Stimulated activated naive B cell treated with anti-CD40 and anti-IgM and Interleukin-4, amounts not matched to agents 10 μg/mL and 1 μg/mL and 100 μg/mL, for 72 hours (primary cell): ENCODE measurements at regions not wholly inside any gene's neighbourhood (a gene's known extent, or its start where the extent isn't known, plus 50 kb on each side); places are given as distances from the start of the nearest gene placed in this dataset.

Experiments used
- ATAC-seq, 2 donors: fragments of 150-1000 bp; cut with Tn5 transposase; replicated peaks; 2 replicates each; pipeline ENCODE4 v1.10.0; 2021; ENCODE audit warnings: moderate library complexity in 1 of 2
- DNase-seq: peaks from one replicate; pipeline ENCODE4 v3.0.0; 2021
- H3K27ac Mint-ChIP-seq: one replicate; pipeline ENCODE4 v1.8.0; 2022; ENCODE audit warnings: mild to moderate bottlenecking, mixed read lengths
- H3K27me3 Mint-ChIP-seq, 2 donors: one replicate each; pipeline ENCODE4 v1.8.0; 2022; ENCODE audit warnings: mixed read lengths in 2 of 2
- H3K36me3 Mint-ChIP-seq, 2 donors: one replicate each; pipeline ENCODE4 v1.8.0; 2022; ENCODE audit warnings: mixed read lengths in 2 of 2, mild to moderate bottlenecking in 1 of 2
- H3K4me1 Mint-ChIP-seq, 2 donors: one replicate each; pipeline ENCODE4 v1.8.0; 2022; ENCODE audit warnings: mixed read lengths in 2 of 2, mild to moderate bottlenecking in 1 of 2
- H3K4me3 Mint-ChIP-seq, 2 donors: one replicate each; pipeline ENCODE4 v1.8.0; 2022; ENCODE audit warnings: mild to moderate bottlenecking in 2 of 2, mixed read lengths in 2 of 2, moderate library complexity in 1 of 2
- H3K9me3 Mint-ChIP-seq, 2 donors: one replicate each; pipeline ENCODE4 v1.8.0; 2022; ENCODE audit warnings: mixed read lengths in 2 of 2, mild to moderate bottlenecking in 1 of 2

DNA sequence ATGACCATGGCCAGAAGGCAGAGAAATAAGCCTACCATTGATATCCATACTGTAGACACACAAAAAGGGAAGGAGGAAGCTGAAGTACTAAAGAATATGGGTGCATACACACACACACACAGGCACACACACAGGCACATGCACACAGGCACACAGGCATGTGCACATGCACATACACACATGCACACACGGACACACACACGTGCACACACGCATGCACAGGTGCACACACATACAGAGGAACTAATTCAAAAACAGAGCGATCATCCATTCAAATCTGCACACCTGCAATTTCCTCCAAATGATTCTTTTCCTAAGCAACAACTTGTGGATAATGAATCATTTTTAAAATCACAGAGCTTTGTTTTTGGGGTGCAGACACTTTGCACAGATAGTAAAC is 166.7 kb upstream of the ADARB2 start:
- Mint-ChIP-seq H3K4me3 (no peak overlapping the region), H3K9me3 (peaks cover 0 to 2% of the 10 kb centered on the region in 2 donors), H3K27me3 (peaks cover 8 to 11% of the 10 kb centered on the region in 2 donors), H3K4me1 (no peaks in the 10 kb centered on the region), H3K27ac (no peak overlapping the region), H3K36me3 (no peaks in the 10 kb centered on the region)
- ATAC-seq (no peak), DNase-seq (no peak)

DNA sequence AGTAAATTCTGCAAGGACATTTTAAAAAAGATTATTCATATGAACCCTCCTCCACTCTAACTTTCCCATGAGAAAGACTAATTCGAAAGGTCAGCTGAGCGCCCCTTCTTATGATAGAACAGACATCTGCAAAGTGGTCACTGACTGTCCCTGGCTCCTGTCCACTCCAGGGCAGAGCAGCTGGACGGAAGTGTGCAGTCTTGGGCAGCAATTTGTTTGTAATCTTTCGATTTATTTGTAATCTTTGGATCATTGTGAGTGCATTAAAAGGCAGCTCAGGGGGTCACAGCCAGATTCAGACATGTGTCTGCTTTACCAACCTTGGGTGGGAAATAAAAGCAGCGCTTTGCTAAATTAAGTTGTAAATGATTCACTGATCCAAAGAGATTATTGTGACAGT is 158.8 kb upstream of the ADARB2 start:
- DNase-seq (no peak), ATAC-seq (no peak)
- peaks cover 6 to 9% of the 10 kb centered on the region in 2 donors for H3K27me3 Mint-ChIP-seq
- H3K4me3 Mint-ChIP-seq, result no peak overlapping the region
- no peak overlapping the region for H3K27ac Mint-ChIP-seq
- no peaks in the 10 kb centered on the region for H3K9me3 Mint-ChIP-seq
- no peaks in the 10 kb centered on the region for H3K36me3 Mint-ChIP-seq
- H3K4me1 Mint-ChIP-seq, result no peaks in the 10 kb centered on the region

DNA sequence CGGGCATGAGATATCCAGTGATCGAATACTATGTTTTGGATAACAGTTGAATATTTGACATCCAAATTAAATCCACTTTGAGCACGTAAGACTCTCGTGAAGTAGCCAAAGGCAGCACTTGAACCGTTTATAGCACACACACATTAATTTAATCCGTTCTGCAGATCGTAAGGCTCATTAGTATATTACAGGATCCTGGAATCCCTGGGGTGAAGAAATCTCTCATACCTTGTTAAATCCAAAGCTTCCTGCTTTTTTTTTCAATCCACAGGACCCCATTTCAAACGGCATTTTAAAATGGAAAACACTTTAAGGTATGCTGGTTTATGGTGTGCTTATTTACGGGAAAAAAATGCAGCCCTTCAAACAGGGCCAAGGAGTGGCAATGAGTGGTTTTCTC is 158.4 kb upstream of the ADARB2 start:
- no peak overlapping the region for H3K27ac Mint-ChIP-seq
- peaks cover 6 to 9% of the 10 kb centered on the region in 2 donors for H3K27me3 Mint-ChIP-seq
- ATAC-seq (no peak), DNase-seq (no peak)
- H3K4me3 Mint-ChIP-seq, result no peak overlapping the region
- H3K4me1 Mint-ChIP-seq, result no peaks in the 10 kb centered on the region
- no peaks in the 10 kb centered on the region for H3K36me3 Mint-ChIP-seq
- H3K9me3 Mint-ChIP-seq, result no peaks in the 10 kb centered on the region

DNA sequence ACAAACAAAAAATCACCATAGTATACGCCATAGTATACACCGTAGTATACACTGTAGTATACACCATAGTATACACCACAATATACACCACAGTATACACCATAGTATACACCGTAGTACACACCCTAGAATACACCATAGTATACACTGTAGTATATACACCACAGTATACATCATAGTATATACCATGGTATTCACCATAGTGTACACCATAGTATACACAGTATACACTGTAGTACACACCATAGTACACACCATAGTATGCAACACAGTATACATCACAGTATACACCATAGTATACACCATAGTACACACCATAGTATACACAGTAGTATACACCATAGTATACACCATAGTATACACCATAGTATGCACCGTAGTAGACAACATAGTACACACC is 157.6 kb upstream of the ADARB2 start:
- Mint-ChIP-seq H3K27ac (no peak overlapping the region), H3K36me3 (no peaks in the 10 kb centered on the region), H3K9me3 (no peaks in the 10 kb centered on the region), H3K4me3 (no peak overlapping the region), H3K27me3 (peaks cover 6 to 9% of the 10 kb centered on the region in 2 donors), H3K4me1 (no peaks in the 10 kb centered on the region)
- no peak for DNase-seq
- no peak for ATAC-seq

DNA sequence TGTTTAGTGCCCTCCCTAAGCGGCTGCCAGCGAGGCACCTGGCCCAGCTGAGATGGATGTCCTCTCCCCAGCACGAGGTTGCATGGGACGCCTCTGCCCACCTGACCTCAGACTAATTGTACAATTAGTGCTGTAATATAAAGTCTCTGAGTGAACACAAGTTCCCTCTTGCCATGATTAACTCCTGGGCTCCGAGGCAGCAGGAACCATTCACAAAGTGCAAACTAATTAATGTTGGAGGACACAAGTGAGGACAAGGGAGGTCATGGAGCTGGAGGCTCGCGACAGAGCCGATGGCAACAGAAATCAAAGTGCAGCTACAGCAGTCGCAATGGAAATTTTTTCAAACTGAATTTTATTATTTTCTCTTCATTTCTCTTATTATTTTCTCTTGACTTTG is 156.6 kb upstream of the ADARB2 start:
- DNase-seq (no peak), ATAC-seq (no peak)
- Mint-ChIP-seq H3K27me3 (peaks cover 6 to 9% of the 10 kb centered on the region in 2 donors), H3K4me3 (no peak overlapping the region), H3K9me3 (no peaks in the 10 kb centered on the region), H3K4me1 (no peaks in the 10 kb centered on the region), H3K36me3 (no peaks in the 10 kb centered on the region), H3K27ac (no peak overlapping the region)

DNA sequence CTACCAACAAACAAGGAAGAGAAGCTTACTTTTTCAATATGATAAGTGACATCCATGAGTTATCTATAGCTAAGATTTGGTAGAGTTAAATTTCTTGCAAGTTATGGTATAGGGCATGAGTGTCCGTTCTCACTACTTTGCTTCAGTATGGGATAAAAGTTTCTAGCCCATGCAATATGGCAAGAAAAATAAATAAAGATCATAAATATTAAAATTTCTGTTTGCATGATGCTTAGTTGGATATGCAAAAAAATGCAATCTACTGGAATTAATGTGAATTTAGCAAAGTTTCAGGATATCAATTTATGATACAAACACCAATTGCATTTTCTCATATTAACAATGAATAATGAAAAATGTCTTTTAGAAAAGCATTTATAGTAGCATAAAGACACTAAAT is 148.7 kb upstream of the ADARB2 start:
- no peaks in the 10 kb centered on the region for H3K4me1 Mint-ChIP-seq
- H3K36me3 Mint-ChIP-seq, result peaks cover 0 to 4% of the 10 kb centered on the region in 2 donors
- no peak for DNase-seq
- peaks cover 1 to 12% of the 10 kb centered on the region in 2 donors for H3K9me3 Mint-ChIP-seq
- H3K27me3 Mint-ChIP-seq, result peaks cover 8 to 14% of the 10 kb centered on the region in 2 donors
- ATAC-seq, result no peak
- no peak overlapping the region for H3K4me3 Mint-ChIP-seq
- H3K27ac Mint-ChIP-seq, result no peak overlapping the region

DNA sequence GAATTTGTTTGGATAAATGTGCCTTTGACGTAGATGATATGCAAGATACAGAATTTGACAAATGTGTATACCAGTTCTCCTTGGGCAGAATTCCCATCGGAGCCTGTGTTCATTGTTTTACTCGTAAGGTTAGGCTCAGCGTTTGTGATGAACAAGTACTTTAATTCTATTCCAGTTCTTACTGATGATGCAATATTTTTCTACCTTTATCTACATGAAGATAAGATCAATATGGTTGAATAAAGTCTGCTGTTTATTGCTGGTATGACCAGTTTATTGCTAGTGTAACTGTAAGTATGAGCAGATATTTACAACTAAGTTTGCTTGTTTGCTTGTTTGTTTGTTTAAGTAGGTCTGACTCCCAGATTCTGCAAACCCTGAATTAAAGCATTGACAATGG is 145.4 kb upstream of the ADARB2 start:
- Mint-ChIP-seq H3K27me3 (peaks cover 14% of the 10 kb centered on the region in 2 donors), H3K4me3 (no peak overlapping the region), H3K4me1 (no peaks in the 10 kb centered on the region), H3K9me3 (peaks cover 1 to 4% of the 10 kb centered on the region in 2 donors), H3K36me3 (peaks cover 0 to 4% of the 10 kb centered on the region in 2 donors), H3K27ac (no peak overlapping the region)
- no peak for DNase-seq
- no peak for ATAC-seq

DNA sequence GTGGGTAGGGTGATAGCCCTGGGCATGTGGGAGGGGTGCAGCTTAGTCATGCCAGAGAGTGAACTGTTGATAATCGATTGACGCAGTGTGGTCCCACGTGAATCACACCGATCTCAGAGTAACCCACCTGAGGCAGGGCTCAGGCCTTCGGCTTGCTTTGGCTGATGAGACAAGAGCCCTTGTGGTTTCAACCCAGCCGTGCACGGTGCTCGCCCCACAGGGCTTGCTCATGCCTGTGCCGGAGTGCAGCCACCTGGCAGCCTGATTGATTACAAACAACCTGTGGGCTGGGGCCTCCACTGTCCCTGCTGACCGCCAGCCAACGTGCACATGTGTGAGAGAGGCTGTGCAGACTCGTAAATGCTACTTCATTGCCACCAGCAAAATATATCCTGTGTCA is 144.9 kb upstream of the ADARB2 start:
- DNase-seq (no peak), ATAC-seq (no peak)
- no peaks in the 10 kb centered on the region for H3K4me1 Mint-ChIP-seq
- no peak overlapping the region for H3K27ac Mint-ChIP-seq
- H3K9me3 Mint-ChIP-seq, result peaks cover 1 to 4% of the 10 kb centered on the region in 2 donors
- H3K4me3 Mint-ChIP-seq, result no peak overlapping the region
- H3K27me3 Mint-ChIP-seq, result peaks cover 14% of the 10 kb centered on the region in 2 donors
- H3K36me3 Mint-ChIP-seq, result peaks cover 0 to 4% of the 10 kb centered on the region in 2 donors

DNA sequence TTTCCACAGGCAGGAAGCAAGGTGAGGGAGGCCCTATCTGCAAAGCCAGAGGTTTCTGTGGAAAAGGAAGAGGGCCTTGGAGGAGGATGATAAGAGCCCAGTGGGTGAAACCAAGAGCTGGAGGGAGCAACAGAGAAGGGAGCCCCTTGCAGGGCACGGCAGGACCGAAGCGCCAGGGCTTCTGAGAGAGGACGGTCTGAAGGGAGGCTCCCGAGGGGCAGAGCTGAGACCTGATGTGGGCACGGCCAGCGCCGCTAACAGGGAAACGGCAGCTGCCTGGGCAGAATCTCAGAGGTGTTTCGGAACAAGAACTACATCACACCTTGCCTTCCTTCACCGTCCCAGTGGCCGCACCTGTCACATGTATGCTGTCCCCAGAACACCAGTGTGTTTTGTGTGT is 144.3 kb upstream of the ADARB2 start:
- ATAC-seq, result no peak
- no peak for DNase-seq
- Mint-ChIP-seq H3K9me3 (peaks cover 1 to 4% of the 10 kb centered on the region in 2 donors), H3K4me3 (no peak overlapping the region), H3K27me3 (peaks cover 14% of the 10 kb centered on the region in 2 donors), H3K4me1 (no peaks in the 10 kb centered on the region), H3K36me3 (peaks cover 0 to 4% of the 10 kb centered on the region in 2 donors), H3K27ac (no peak overlapping the region)

DNA sequence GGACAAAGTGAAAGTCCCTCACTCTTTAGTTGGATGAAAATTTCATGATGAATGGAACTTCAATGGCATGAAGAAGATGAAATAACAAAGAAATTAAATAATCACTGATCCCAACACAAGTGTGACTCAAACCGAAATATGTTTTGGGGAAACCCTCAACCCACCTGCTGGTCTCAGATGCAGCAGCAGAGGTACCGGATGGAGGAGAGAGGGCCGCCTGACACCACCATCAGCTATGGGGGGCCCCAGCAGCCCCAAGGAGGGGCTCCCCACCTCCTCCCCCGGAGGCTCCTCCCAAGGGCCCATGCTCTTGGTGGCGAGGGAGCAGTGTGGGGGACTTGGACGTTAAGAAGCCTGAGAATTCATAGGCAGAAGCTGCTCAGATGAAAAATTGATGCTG is 137.2 kb upstream of the ADARB2 start:
- Mint-ChIP-seq H3K4me1 (no peaks in the 10 kb centered on the region), H3K4me3 (no peak overlapping the region), H3K27ac (no peak overlapping the region), H3K36me3 (no peaks in the 10 kb centered on the region), H3K9me3 (peaks cover 0 to 2% of the 10 kb centered on the region in 2 donors), H3K27me3 (peaks cover 14 to 15% of the 10 kb centered on the region in 2 donors)
- no peak for DNase-seq
- ATAC-seq, result peak in 1 of 2 donors; percentile 50

DNA sequence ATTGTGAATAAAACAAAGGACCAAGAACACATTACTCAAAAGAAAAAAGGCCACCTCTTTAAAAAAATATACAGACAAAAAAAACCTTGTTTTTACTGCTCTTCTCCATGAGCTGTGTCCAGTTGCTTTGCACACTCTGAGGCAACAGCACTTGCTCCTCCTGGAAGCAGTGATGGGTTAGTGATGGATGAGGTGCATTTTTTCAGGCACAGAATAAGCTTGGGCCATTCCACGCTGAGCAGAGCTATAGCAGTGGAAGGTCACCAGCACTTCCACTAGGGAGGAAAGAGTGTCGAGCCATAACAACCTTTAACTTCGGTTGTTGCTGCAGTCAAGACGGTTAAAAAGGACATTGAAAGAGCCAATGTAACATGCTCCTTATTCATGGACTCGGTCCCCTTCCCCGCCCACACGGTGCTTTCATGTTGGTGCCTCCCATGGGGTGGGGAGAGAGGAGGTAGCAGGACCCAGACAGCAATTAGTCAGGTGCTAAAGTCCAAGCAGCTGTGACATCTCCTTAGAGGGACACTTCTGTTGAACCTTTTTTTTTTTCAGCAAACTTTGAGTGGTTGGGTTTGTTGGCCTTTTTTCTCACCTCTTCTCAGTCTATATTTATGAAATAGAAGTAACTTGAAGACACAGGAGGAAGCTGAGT is 136.5 kb upstream of the ADARB2 start:
- Mint-ChIP-seq H3K27ac (no peak overlapping the region), H3K9me3 (peaks cover 0 to 2% of the 10 kb centered on the region in 2 donors), H3K4me1 (no peaks in the 10 kb centered on the region), H3K36me3 (no peaks in the 10 kb centered on the region), H3K4me3 (no peak overlapping the region), H3K27me3 (peaks cover 20 to 22% of the 10 kb centered on the region in 2 donors)
- DNase-seq (no peak), ATAC-seq (no peak)

DNA sequence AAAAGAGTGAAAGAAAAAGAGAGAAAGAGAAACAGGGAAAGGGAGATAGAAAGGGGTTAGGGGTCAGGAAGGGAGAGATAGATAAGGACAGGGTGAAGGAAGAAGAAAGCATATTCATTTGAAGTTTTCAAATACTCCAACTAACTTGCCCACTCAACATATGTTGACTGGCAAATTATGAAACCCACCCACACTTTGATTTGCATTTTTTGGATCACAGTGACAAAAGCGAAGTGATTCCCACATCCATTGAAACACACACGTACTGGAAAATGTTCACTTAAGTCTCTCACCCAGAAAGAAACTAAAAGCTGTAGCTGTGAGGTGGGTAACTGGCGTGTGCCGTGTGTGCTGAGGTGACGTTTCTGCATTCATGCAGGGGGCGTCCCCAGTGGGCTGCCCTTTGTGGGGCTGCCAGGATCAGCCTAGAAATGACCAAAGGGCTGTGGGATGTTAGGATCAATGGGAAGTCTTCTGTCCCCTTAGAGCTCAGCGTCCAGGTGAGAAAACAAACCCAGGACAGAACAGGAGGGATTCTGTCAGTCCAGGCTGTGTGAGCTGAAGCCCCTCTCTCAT is 134.9 kb upstream of the ADARB2 start:
- peaks cover 25 to 27% of the 10 kb centered on the region in 2 donors for H3K27me3 Mint-ChIP-seq
- H3K36me3 Mint-ChIP-seq, result no peaks in the 10 kb centered on the region
- no peaks in the 10 kb centered on the region for H3K4me1 Mint-ChIP-seq
- H3K9me3 Mint-ChIP-seq, result peaks cover 0 to 2% of the 10 kb centered on the region in 2 donors
- ATAC-seq (no peak), DNase-seq (no peak)
- no peak overlapping the region for H3K27ac Mint-ChIP-seq
- H3K4me3 Mint-ChIP-seq, result no peak overlapping the region

DNA sequence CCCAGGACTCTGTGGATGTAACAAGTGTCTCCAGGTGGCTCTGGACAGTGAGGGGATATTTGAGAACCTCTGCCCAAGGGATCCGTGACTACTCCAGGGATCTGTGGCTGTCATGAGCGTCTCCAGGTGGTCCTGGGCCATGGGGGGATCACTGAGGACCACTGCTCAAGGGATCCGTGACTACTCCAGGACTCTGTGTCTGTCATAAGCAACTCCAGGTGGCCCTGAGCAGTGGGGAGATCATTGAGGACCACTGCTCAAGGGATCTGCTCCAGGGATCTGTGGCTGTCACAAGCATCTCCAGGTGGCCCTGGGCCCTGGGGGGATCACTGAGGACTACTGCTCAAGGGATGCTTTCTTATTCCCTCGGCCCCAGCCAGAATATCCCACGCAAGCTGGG is 133.2 kb upstream of the ADARB2 start:
- no peak overlapping the region for H3K4me3 Mint-ChIP-seq
- H3K27me3 Mint-ChIP-seq, result peaks cover 25 to 27% of the 10 kb centered on the region in 2 donors
- ATAC-seq, result no peak
- no peak for DNase-seq
- no peaks in the 10 kb centered on the region for H3K4me1 Mint-ChIP-seq
- H3K9me3 Mint-ChIP-seq, result no peaks in the 10 kb centered on the region
- H3K27ac Mint-ChIP-seq, result no peak overlapping the region
- no peaks in the 10 kb centered on the region for H3K36me3 Mint-ChIP-seq

DNA sequence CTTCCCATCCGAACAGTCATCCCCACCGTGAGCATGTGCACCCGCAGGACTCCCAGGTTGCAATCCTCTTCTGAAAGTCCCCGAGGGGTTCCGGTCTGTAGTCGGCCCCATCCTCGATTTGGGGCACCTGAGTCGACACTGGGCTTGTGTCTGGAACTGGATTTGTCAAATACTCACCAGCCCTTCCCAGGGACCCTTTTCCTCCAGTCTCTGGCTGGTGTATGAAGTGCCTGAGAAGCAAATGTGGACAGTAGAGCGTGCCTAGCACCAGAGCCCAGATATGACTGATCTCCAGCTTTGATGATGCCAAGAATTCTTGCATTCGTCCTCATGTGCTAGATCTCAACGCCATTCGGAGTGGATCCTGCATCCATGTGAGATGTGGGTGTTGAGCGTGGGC is 132.5 kb upstream of the ADARB2 start:
- no peak overlapping the region for H3K27ac Mint-ChIP-seq
- DNase-seq (no peak), ATAC-seq (no peak)
- peaks cover 31 to 32% of the 10 kb centered on the region in 2 donors for H3K27me3 Mint-ChIP-seq
- H3K36me3 Mint-ChIP-seq, result no peaks in the 10 kb centered on the region
- no peak overlapping the region for H3K4me3 Mint-ChIP-seq
- H3K9me3 Mint-ChIP-seq, result peaks cover 4 to 6% of the 10 kb centered on the region in 2 donors
- no peaks in the 10 kb centered on the region for H3K4me1 Mint-ChIP-seq

DNA sequence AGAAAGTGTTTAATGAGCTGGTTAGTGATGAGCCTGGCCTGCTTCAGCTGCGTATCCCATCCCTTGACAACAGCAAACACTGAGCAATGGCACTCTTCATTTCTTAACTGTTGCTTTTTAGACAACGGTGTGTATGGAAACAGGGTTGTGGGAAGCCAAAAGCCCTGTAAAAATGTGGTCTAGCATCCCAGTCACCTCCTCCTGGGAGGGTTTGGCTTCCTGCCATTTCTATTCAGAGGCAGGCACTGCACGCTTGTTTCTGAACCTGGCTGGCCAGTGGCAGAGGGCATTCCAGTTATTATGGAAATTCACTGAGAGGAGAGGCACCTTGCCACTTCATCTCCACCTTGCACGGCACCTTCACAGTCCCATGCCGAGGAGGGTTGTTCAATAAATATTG is 123.0 kb upstream of the ADARB2 start:
- Mint-ChIP-seq H3K4me3 (no peak overlapping the region), H3K36me3 (no peaks in the 10 kb centered on the region), H3K27ac (no peak overlapping the region), H3K9me3 (peaks cover 13 to 16% of the 10 kb centered on the region in 2 donors), H3K4me1 (no peaks in the 10 kb centered on the region), H3K27me3 (peaks cover 9 to 10% of the 10 kb centered on the region in 2 donors)
- ATAC-seq, result no peak
- DNase-seq, result no peak
